ENCODE measurements at regions not wholly inside any gene's neighbourhood (a gene's known extent, or its start where the extent isn't known, plus 50 kb on each side); places are given as distances from the start of the nearest gene placed in this dataset.

DNA sequence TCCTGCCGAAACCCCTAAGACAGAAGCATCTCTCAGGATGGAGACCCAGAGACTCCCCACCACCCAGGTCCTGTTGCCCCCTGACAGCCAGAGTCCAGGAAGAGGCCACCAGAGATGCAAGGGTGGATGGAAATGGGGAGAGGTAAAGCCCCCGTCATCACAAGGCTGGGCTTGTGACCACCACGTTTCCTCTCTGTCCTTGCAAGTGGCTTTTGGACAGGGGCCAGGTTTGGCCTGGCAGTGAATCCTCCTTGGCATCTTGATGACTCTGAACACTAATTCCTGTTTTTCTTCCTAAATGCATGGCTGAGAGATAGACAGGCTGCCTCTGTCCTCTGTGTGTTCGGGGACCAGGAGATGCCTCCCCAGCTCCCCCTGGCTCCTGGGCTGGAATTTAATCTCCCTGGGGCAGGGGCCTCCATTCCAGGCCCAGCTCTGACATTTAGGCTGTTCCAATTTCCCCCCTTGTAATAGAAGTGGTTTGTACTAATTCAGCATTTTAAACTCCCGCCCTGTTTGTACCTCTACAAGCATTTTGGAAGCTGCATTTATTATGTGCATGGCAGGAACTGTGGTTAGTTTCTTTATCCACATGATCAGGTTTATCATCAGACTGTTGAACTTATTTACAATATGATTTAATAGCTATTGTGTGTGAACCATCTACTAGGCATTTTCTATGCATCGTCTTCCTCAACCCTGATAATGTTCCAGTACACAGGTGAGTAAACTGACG lies 116.1 kb upstream of the IRX6 start:
- ChIA-PET POLR2A (no interaction called here), CTCF (interaction anchor here (0.8 kb wide), 1 partner anchor 24 kb away, joined by 3 read pairs; no protein-coding TSS in a partner anchor)
- TF ChIP-seq, protein P1, sequence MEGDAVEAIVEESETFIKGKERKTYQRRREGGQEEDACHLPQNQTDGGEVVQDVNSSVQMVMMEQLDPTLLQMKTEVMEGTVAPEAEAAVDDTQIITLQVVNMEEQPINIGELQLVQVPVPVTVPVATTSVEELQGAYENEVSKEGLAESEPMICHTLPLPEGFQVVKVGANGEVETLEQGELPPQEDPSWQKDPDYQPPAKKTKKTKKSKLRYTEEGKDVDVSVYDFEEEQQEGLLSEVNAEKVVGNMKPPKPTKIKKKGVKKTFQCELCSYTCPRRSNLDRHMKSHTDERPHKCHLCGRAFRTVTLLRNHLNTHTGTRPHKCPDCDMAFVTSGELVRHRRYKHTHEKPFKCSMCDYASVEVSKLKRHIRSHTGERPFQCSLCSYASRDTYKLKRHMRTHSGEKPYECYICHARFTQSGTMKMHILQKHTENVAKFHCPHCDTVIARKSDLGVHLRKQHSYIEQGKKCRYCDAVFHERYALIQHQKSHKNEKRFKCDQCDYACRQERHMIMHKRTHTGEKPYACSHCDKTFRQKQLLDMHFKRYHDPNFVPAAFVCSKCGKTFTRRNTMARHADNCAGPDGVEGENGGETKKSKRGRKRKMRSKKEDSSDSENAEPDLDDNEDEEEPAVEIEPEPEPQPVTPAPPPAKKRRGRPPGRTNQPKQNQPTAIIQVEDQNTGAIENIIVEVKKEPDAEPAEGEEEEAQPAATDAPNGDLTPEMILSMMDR (IDR thresholded peaks at IDR 0.05; ENCODE audit: insufficient read depth, low read depth, low read length) = no peak
- no peak for DNase-seq (ENCODE audit: low read depth)
- Histone ChIP-seq H3K36me3 (ENCODE audit: control insufficient read depth, insufficient read depth, low read length) (no peaks in the 10 kb centered on the region), H3K4me3 (ENCODE audit: low read depth, low read length) (no peak overlapping the region), H3K27me3 (ENCODE audit: control insufficient read depth, insufficient read depth, low read length) (no peaks in the 10 kb centered on the region)

DNA sequence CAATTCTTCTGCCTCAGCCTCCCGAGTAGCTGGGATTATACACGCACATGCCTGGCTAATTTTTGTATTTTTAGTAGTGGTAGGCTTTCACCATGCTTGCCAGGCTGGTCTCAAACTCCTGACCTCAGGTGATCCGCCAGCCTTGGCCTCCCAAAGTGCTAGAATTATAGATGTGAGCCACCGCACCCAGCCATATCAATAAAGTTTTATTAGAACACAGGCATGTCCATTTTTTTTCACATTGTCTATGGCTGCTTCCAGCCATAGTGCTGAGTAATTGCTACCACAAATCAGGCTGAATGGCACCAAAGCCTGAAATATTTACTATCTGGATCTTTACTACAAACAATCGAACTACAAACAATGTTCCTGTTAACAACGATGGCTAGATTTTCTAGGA lies 114.4 kb upstream of the IRX6 start:
- H3K4me3 ChIP-seq (ENCODE audit: low read depth, low read length) = no peak overlapping the region
- TF ChIP-seq, protein P1 (IDR thresholded peaks at IDR 0.05; ENCODE audit: insufficient read depth, low read depth, low read length) = no peak
- no peaks in the 10 kb centered on the region for H3K36me3 ChIP-seq (ENCODE audit: control insufficient read depth, insufficient read depth, low read length)
- ChIA-PET POLR2A (no interaction called here), CTCF (no interaction called here)
- no peaks in the 10 kb centered on the region for H3K27me3 ChIP-seq (ENCODE audit: control insufficient read depth, insufficient read depth, low read length)
- no peak for DNase-seq (ENCODE audit: low read depth)

DNA sequence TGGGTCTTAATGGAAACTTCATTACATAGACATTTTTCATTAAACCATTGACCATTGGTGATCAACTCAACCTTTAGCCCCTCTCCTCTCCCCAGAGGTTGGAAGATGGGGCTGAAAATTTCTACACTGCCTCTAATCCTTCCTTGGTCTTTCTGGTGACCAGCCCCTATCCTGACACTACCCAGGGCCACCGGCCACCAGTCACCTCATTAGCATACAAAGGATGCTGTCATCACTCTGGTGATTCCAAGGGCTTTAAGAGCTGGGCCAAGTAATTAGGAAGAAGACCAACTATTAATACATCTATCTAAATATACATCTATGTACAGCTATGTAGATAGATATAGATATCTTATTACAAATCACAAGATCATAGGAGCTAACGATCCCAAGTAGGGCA lies 111.2 kb upstream of the IRX6 start:
- TF ChIP-seq, protein P1 (IDR thresholded peaks at IDR 0.05; ENCODE audit: insufficient read depth, low read depth, low read length) = no peak
- H3K27me3 ChIP-seq (ENCODE audit: control insufficient read depth, insufficient read depth, low read length) = no peaks in the 10 kb centered on the region
- CTCF ChIA-PET = no interaction called here
- POLR2A ChIA-PET = interaction anchor here (0.6 kb wide), 1 partner anchor 282 kb away, joined by 5 read pairs; the partner anchor contains the start of gene IRX5
- H3K4me3 ChIP-seq (ENCODE audit: low read depth, low read length) = no peak overlapping the region
- no peaks in the 10 kb centered on the region for H3K36me3 ChIP-seq (ENCODE audit: control insufficient read depth, insufficient read depth, low read length)
- DNase-seq (ENCODE audit: low read depth) = no peak

DNA sequence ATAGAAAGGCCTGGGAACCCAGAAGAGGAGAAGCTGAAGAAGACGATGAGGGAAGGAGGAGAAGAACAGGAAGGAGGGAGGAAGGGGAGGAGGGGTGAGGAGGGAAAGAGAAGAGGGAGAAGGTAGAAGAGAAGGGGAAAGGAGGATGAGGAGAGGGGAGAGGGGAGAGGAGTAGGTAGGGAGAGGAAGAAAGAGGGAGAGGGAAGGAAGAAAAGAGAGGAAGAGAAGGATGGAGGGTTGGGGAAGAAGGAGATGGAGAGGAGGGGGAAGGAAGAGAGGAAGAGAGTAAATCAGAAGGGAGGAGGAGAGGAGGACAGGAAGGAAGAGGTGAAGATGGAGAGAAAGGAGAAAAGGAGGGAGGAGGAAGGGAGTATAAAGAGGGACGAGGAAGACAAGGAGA lies 109.6 kb upstream of the IRX6 start:
- ChIA-PET POLR2A (no interaction called here), CTCF (no interaction called here)
- DNase-seq (ENCODE audit: low read depth) = no peak
- TF ChIP-seq, protein P1 (IDR thresholded peaks at IDR 0.05; ENCODE audit: insufficient read depth, low read depth, low read length) = no peak
- H3K4me3 ChIP-seq (ENCODE audit: low read depth, low read length) = no peak overlapping the region
- H3K27me3 ChIP-seq (ENCODE audit: control insufficient read depth, insufficient read depth, low read length) = no peaks in the 10 kb centered on the region
- no peaks in the 10 kb centered on the region for H3K36me3 ChIP-seq (ENCODE audit: control insufficient read depth, insufficient read depth, low read length)

DNA sequence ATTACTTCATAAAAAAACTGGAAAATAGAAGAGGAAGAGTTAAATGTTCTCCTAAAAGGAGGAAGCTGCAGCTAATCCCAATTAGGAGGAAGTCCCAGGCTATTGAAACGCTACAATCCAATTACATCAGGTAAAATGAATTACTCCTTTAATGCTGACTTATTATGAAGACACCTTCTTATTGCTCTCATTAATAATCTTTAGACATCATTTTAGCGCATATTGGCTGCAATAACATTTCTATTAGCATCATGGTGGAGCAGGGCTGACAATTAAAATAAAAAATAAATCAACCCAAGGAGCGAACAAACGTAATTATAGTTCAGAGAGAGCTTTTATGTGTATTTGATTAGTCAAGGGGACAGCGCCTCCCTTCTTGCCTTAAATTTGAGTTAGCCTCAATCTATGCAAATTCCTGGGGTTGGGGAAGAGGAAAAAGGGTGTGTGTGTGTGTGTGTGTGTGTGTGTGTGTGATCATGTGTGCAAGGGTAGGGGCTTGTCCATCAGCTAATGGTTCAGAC lies 109.0 kb upstream of the IRX6 start:
- Histone ChIP-seq H3K36me3 (ENCODE audit: control insufficient read depth, insufficient read depth, low read length) (no peaks in the 10 kb centered on the region), H3K4me3 (ENCODE audit: low read depth, low read length) (no peak overlapping the region), H3K27me3 (ENCODE audit: control insufficient read depth, insufficient read depth, low read length) (no peaks in the 10 kb centered on the region)
- ChIA-PET CTCF (no interaction called here), POLR2A (no interaction called here)
- DNase-seq (ENCODE audit: low read depth) = no peak
- TF ChIP-seq, protein P1 (IDR thresholded peaks at IDR 0.05; ENCODE audit: insufficient read depth, low read depth, low read length) = no peak

Measured in BJ (cell line).